HepG2 (cell line): ENCODE measurements at regions not wholly inside any gene's neighbourhood (a gene's known extent, or its start where the extent isn't known, plus 50 kb on each side); places are given as distances from the start of the nearest gene placed in this dataset.

Source experiments
- ATAC-seq: fragments of 200-7000 bp; cut with Tn5 transposase; 3 replicates; pipeline ENCODE4 v1.9.1; 2020; ENCODE audit warnings: mild to moderate bottlenecking, moderate library complexity
- BruUV-seq: library from RNA; stranded (reverse); fragments of 400-500 nt; replicated peaks from 2 replicates; lab custom pipeline; 2021; lab: Mats Ljungman, UMichigan
- CTCF ChIA-PET: fragments of 300-600 bp; formaldehyde crosslinking; extraction: SDS; loops from one replicate; lab custom pipeline; 2021; ENCODE audit warnings: low total read pairs, inconsistent platforms, low intra/inter-chr PET ratio; lab: Yijun Ruan, JAX
- POLR2A ChIA-PET: fragments of 350-600 bp; sonication (Branson Sonifier 250); formaldehyde crosslinking; loops from one replicate; lab custom pipeline; 2020; ENCODE audit warnings: antibody characterized with exemption, inconsistent platforms; lab: Yijun Ruan, JAX
- DNase-seq: peaks from one replicate; pipeline ENCODE4 v3.0.0-alpha.2; 2015; ENCODE audit warnings: low spot score
- FAIRE-seq: peaks from 3 replicates; lab custom pipeline; 2011; peaks lifted over from hg19 to GRCh38; lab: Jason Lieb, UNC
- H2AFZ ChIP-seq: one replicate; pipeline ENCODE4 v1.6.1; 2011; ENCODE audit warnings: low read length, inconsistent platforms
- H3K27ac ChIP-seq: fragments of 300-600 bp; 3 replicates; pipeline ENCODE4 v1.8.0; 2011; ENCODE audit warnings: mixed run types, mild to moderate bottlenecking, mixed read lengths, low read length, inconsistent platforms; ENCODE audit not compliant: insufficient read depth; ENCODE audit errors: extremely low read length
- H3K27me3 ChIP-seq, 2 experiments: fragments of 200-600 bp in 1 of 2; 2 replicates in 1 of 2; 3 replicates in 1 of 2; pipeline versions ENCODE4 v1.6.0 to v1.8.0; 2011; ENCODE audit warnings: low read length in 2 of 2, mild to moderate bottlenecking in 2 of 2, moderate library complexity in 2 of 2, inconsistent platforms in 1 of 2; ENCODE audit not compliant: insufficient read depth in 2 of 2, control insufficient read depth in 1 of 2
- H3K36me3 ChIP-seq, 2 experiments: fragments of 200-600 bp in 1 of 2; replicated peaks in 1 of 2; 2 replicates in 1 of 2; 3 replicates in 1 of 2; pipeline versions ENCODE4 v1.5.1 to v1.8.0; 2011; ENCODE audit warnings: low read length in 2 of 2, inconsistent platforms in 1 of 2; ENCODE audit not compliant: insufficient read depth in 2 of 2, control insufficient read depth in 1 of 2
- H3K4me1 ChIP-seq: 2 replicates; pipeline ENCODE4 v1.5.1; 2012; ENCODE audit warnings: low read length, inconsistent platforms; ENCODE audit not compliant: insufficient read depth
- H3K4me2 ChIP-seq: 2 replicates; pipeline ENCODE4 v1.6.0; 2011; ENCODE audit warnings: low read depth, low read length, inconsistent platforms
- H3K4me3 ChIP-seq, 3 experiments: fragments of 200-600 bp in 1 of 3; sonication (generic), shearing (Covaris generic) in 1 of 3; replicated peaks in 1 of 3; 2 replicates each; pipeline ENCODE4 v1.5.1; 2011 to 2016; ENCODE audit warnings: low read length in 3 of 3, inconsistent platforms in 2 of 3, low read depth in 2 of 3, mild to moderate bottlenecking in 2 of 3, control low read depth in 1 of 3, mixed read lengths in 1 of 3; ENCODE audit not compliant: insufficient read depth in 1 of 3
- H3K79me2 ChIP-seq: one replicate; pipeline ENCODE4 v1.6.1; 2011; ENCODE audit warnings: low read length, inconsistent platforms; ENCODE audit not compliant: insufficient read depth
- H3K9ac ChIP-seq: 2 replicates; pipeline ENCODE4 v1.6.0; 2011; ENCODE audit warnings: mild to moderate bottlenecking, low read depth, low read length, inconsistent platforms; ENCODE audit not compliant: insufficient read depth
- H3K9me3 ChIP-seq: 2 replicates; pipeline ENCODE4 v1.5.1; 2012; ENCODE audit warnings: mild to moderate bottlenecking, low read length
- H4K20me1 ChIP-seq: 2 replicates; pipeline ENCODE4 v1.6.0; 2011; ENCODE audit warnings: inconsistent platforms, mild to moderate bottlenecking, low read length, moderate library complexity; ENCODE audit not compliant: insufficient read depth
- ATF2 ChIP-seq: sonication (generic); formaldehyde crosslinking; IDR thresholded peaks from 2 replicates; pipeline ENCODE4 v1.4.0; 2020; ENCODE audit warnings: missing genetic modification reagents
- ATF4 ChIP-seq, 2 experiments: fragments of 450-650 bp in 1 of 2; sonication (generic) in 1 of 2; formaldehyde crosslinking; IDR thresholded peaks; 2 replicates each; pipeline versions ENCODE4 v1.5.0 to v1.8.0; 2020 to 2022; ENCODE audit warnings: mild to moderate bottlenecking in 1 of 2, missing genetic modification reagents in 1 of 2
- ATF7 ChIP-seq, 2 experiments: fragments of 450-650 bp in 1 of 2; sonication (generic) in 1 of 2; formaldehyde crosslinking in 1 of 2; IDR thresholded peaks; 2 replicates each; pipeline versions ENCODE4 v1.4.0 to v1.6.1; 2016 to 2020; ENCODE audit warnings: antibody characterized with exemption in 1 of 2, mild to moderate bottlenecking in 1 of 2, missing genetic modification reagents in 1 of 2
- GTF3A ChIP-seq: sonication (generic); formaldehyde crosslinking; conservative IDR thresholded peaks from 2 replicates; pipeline ENCODE4 v1.4.0; 2020; ENCODE audit warnings: mild to moderate bottlenecking, missing genetic modification reagents
- LBX2 ChIP-seq: sonication (generic); formaldehyde crosslinking; IDR thresholded peaks from 2 replicates; pipeline ENCODE4 v1.5.0; 2020; ENCODE audit warnings: missing genetic modification reagents, mild to moderate bottlenecking, borderline replicate concordance
- MAFF ChIP-seq: IDR thresholded peaks from 2 replicates; pipeline ENCODE4 v1.6.1; 2011; ENCODE audit warnings: low read depth, low read length, improper control_type of control experiment
- MAFK ChIP-seq, 2 experiments: IDR thresholded peaks in 1 of 2; conservative IDR thresholded peaks in 1 of 2; 2 replicates each; pipeline ENCODE4 v1.6.1; 2011; ENCODE audit warnings: improper control_type of control experiment in 2 of 2, low read length in 2 of 2
- NFAT5 ChIP-seq: sonication (generic); formaldehyde crosslinking; IDR thresholded peaks from 2 replicates; pipeline ENCODE4 v1.4.0; 2020; ENCODE audit warnings: missing genetic modification reagents
- NFE2L2 ChIP-seq: fragments of 150-350 bp; IDR thresholded peaks from 2 replicates; pipeline ENCODE4 v1.6.1; 2014; ENCODE audit warnings: low read length
- PAXIP1 ChIP-seq: sonication (generic); formaldehyde crosslinking; conservative IDR thresholded peaks from 2 replicates; pipeline ENCODE4 v1.4.0; 2020; ENCODE audit warnings: mild to moderate bottlenecking, missing genetic modification reagents, moderate library complexity
- RNF2 ChIP-seq: fragments of 450-650 bp; conservative IDR thresholded peaks from 2 replicates; pipeline ENCODE4 v1.6.1; 2016; ENCODE audit warnings: low read depth
- TOPORS ChIP-seq: sonication (generic); formaldehyde crosslinking; IDR thresholded peaks from 2 replicates; pipeline ENCODE4 v1.8.0; 2023; ENCODE audit warnings: mild to moderate bottlenecking, missing genetic modification reagents
- YY1 ChIP-seq: IDR thresholded peaks from 2 replicates; pipeline ENCODE4 v1.6.1; 2011; ENCODE audit warnings: low read length, low read depth, moderate library complexity, mild to moderate bottlenecking; ENCODE audit not compliant: insufficient read depth, insufficient replicate concordance
- WGBS: methylation state at CpG from one replicate; pipeline ENCODE4 v1.1.6; 2017; ENCODE audit warnings: low lambda C conversion rate; 5-methylcytosine and 5-hydroxymethylcytosine counted together
- in situ Hi-C: cut with HindIII; loops from 2 replicates; pipeline ENCODE4 v1.10.0; 2017; ENCODE audit warnings: low pct_unique_long_range_greater_than_20kb; ENCODE audit not compliant: extremely low pct_ligation_motif_present
- intact Hi-C: fragments of 100-400 bp; cut with micrococcal nuclease; formaldehyde crosslinking; loops from one replicate; pipeline ENCODE4 v1.10.0; 2022; ENCODE audit not compliant: unreplicated experiment

GRCh38 chr3:72576563-72576962 is 271.7 kb downstream of the SHQ1 start:
- Histone ChIP-seq H3K27ac (no peak overlapping the region), H3K9me3 (no peaks in the 10 kb centered on the region), H2AFZ (no peak overlapping the region), H3K4me3 (no peak overlapping the region), H3K36me3 (no peaks in the 10 kb centered on the region), H3K9ac (no peak overlapping the region), H3K4me1 (peaks cover 92% of the 10 kb centered on the region), H3K4me2 (no peak overlapping the region), H4K20me1 (no peaks in the 10 kb centered on the region), H3K79me2 (no peaks in the 10 kb centered on the region), H3K27me3 (no peaks in the 10 kb centered on the region)
- DNase-seq: no peak
- in situ Hi-C loops (no loop called here), intact Hi-C loops (no loop called here)
- no peak for ATAC-seq
- no peak for FAIRE-seq
- BruUV-seq: no TSS peak
- ChIA-PET CTCF (no interaction called here), POLR2A (interaction anchor here (0.6 kb wide), 1 partner anchor 14 kb away, joined by 3 read pairs; no protein-coding TSS in a partner anchor)
- 98% methylated on average over 5 of the region's 5 CpGs for WGBS
- no peak for TF ChIP-seq ATF2 (CRISPR knock-in tag)
- peak; percentile 62; the same call in 1 of the 2 replicates for TF ChIP-seq NFE2L2
- no peak for TF ChIP-seq GTF3A (CRISPR knock-in tag)
- no peak for TF ChIP-seq NFAT5 (CRISPR knock-in tag)
- no peak for TF ChIP-seq RNF2
- no peak for TF ChIP-seq ATF7 (IDR thresholded peaks at IDR 0.05)
- no peak for TF ChIP-seq ATF7 (CRISPR knock-in tag; IDR thresholded peaks at IDR 0.05)
- TF ChIP-seq PAXIP1 (CRISPR knock-in tag): no peak
- TF ChIP-seq LBX2 (CRISPR knock-in tag): no peak
- TF ChIP-seq TOPORS (CRISPR knock-in tag): no peak
- peak; percentile 95 for TF ChIP-seq MAFF
- peak; percentile 94 to 98 for TF ChIP-seq MAFK (conservative IDR thresholded peaks at IDR 0.05 in 1 of 2, IDR thresholded peaks at IDR 0.05 in 1 of 2; ENCODE audit: low read length in 2 of 2)
- TF ChIP-seq YY1: no peak
- TF ChIP-seq ATF4 (CRISPR knock-in tag; IDR thresholded peaks at IDR 0.05): no peak
